ENCODE measurements at regions not wholly inside any gene's neighbourhood (a gene's known extent, or its start where the extent isn't known, plus 50 kb on each side); places are given as distances from the start of the nearest gene placed in this dataset.
"Not testable (repeated sequence)": the region's sequence is repeated elsewhere in the genome, so short reads cannot be mapped to it uniquely, and the experiment has no call there.

GRCh38 chr14:44607701-44608100, 100.6 kb upstream of the FSCB start:
- no peak for DNase-seq
- H3K27me3 ChIP-seq, result no peaks in the 10 kb centered on the region
- 86% methylated on average over 1 of the region's 1 CpG; no CpG with 5 or more reads in 1 of the 2 donors for WGBS, 2 donors (ENCODE audit: low coverage in 1 of 2)
- H3K4me1 ChIP-seq, result no peaks in the 10 kb centered on the region
- no peaks in the 10 kb centered on the region for H3K9me3 ChIP-seq
- no peaks in the 10 kb centered on the region for H3K36me3 ChIP-seq
- H3K4me3 ChIP-seq, result no peak overlapping the region
- TF ChIP-seq CTCF (IDR thresholded peaks at IDR 0.05), result no peak
- no peak for TF ChIP-seq EP300 (IDR thresholded peaks at IDR 0.05; ENCODE audit: low read depth)
- TF ChIP-seq POLR2AphosphoS5 (IDR thresholded peaks at IDR 0.05), result no peak
- no peak for TF ChIP-seq POLR2A (IDR thresholded peaks at IDR 0.05)
- no peak overlapping the region for H3K27ac ChIP-seq
- in situ Hi-C loops (cut with MboI; ENCODE audit: low pct_ligation_motif_present in 1 of 4, low pct_unique_long_range_greater_than_20kb in 1 of 4, low sequenced_read_pairs in 3 of 4) (no loop called here), intact Hi-C loops (cut with DNase I; ENCODE audit: low total_unique reads) (no loop called here)

- H3K9me3 ChIP-seq, result no peaks in the 10 kb centered on the region
- 38 to 77% methylated on average over 1 to 3 of the region's 3 CpGs for WGBS, 2 donors (ENCODE audit: low coverage in 1 of 2)
- no peak overlapping the region for H3K4me3 ChIP-seq
- no peak for DNase-seq
- intact Hi-C loops (cut with DNase I; ENCODE audit: low total_unique reads) (no loop called here), in situ Hi-C loops (cut with MboI; ENCODE audit: low pct_ligation_motif_present in 1 of 4, low pct_unique_long_range_greater_than_20kb in 1 of 4, low sequenced_read_pairs in 3 of 4) (no loop called here)
- no peaks in the 10 kb centered on the region for H3K36me3 ChIP-seq
- no peaks in the 10 kb centered on the region for H3K27me3 ChIP-seq
- H3K4me1 ChIP-seq, result no peaks in the 10 kb centered on the region
- no peak overlapping the region for H3K27ac ChIP-seq
- TF ChIP-seq POLR2AphosphoS5 (IDR thresholded peaks at IDR 0.05) (no peak), POLR2A (IDR thresholded peaks at IDR 0.05) (no peak), CTCF (IDR thresholded peaks at IDR 0.05) (no peak), EP300 (IDR thresholded peaks at IDR 0.05; ENCODE audit: low read depth) (no peak)
These were observed 99.5 kb upstream of the FSCB start for GRCh38 chr14:44606576-44606975.

- WGBS, 2 donors (ENCODE audit: low coverage in 1 of 2), result 96% methylated on average over 36 of the region's 37 CpGs; no CpG with 5 or more reads in 1 of the 2 donors
These were observed 94.2 kb upstream of the FSCB start for GRCh38 chr14:44601266-44601665.

GRCh38 chr14:44589180-44589579, 82.1 kb upstream of the FSCB start:
- Histone ChIP-seq H3K4me3 (no peak overlapping the region), H3K27me3 (no peaks in the 10 kb centered on the region), H3K9me3 (no peaks in the 10 kb centered on the region), H3K4me1 (no peaks in the 10 kb centered on the region), H3K27ac (no peak overlapping the region), H3K36me3 (no peaks in the 10 kb centered on the region)
- intact Hi-C loops (cut with DNase I; ENCODE audit: low total_unique reads), result no loop called here
- TF ChIP-seq CTCF (IDR thresholded peaks at IDR 0.05) (no peak), POLR2A (IDR thresholded peaks at IDR 0.05) (no peak), POLR2AphosphoS5 (IDR thresholded peaks at IDR 0.05) (no peak), EP300 (IDR thresholded peaks at IDR 0.05; ENCODE audit: low read depth) (no peak)
- in situ Hi-C loops (cut with MboI; ENCODE audit: low pct_ligation_motif_present in 1 of 4, low pct_unique_long_range_greater_than_20kb in 1 of 4, low sequenced_read_pairs in 3 of 4), result no loop called here
- DNase-seq, result no peak
- 74 to 84% methylated on average over 3 of the region's 3 CpGs for WGBS, 2 donors (ENCODE audit: low coverage in 1 of 2)

More at GRCh38 chr14:44601266-44601665, 94.2 kb upstream of the FSCB start:
- H3K4me1 ChIP-seq; H3K9me3 ChIP-seq; H3K27ac ChIP-seq; H3K27me3 ChIP-seq; DNase-seq; H3K36me3 ChIP-seq; in situ Hi-C loops (cut with MboI; ENCODE audit: low pct_ligation_motif_present in 1 of 4, low pct_unique_long_range_greater_than_20kb in 1 of 4, low sequenced_read_pairs in 3 of 4); H3K4me3 ChIP-seq; intact Hi-C loops (cut with DNase I; ENCODE audit: low total_unique reads): not testable (repeated sequence)

- Histone ChIP-seq H3K36me3 (no peaks in the 10 kb centered on the region), H3K4me3 (no peak overlapping the region), H3K27me3 (no peaks in the 10 kb centered on the region), H3K9me3 (no peaks in the 10 kb centered on the region), H3K4me1 (no peaks in the 10 kb centered on the region), H3K27ac (no peak overlapping the region)
- in situ Hi-C loops (cut with MboI; ENCODE audit: low pct_ligation_motif_present in 1 of 4, low pct_unique_long_range_greater_than_20kb in 1 of 4, low sequenced_read_pairs in 3 of 4) (no loop called here), intact Hi-C loops (cut with DNase I; ENCODE audit: low total_unique reads) (no loop called here)
- TF ChIP-seq EP300 (IDR thresholded peaks at IDR 0.05; ENCODE audit: low read depth), result no peak
- TF ChIP-seq POLR2A (IDR thresholded peaks at IDR 0.05), result no peak
- TF ChIP-seq CTCF (IDR thresholded peaks at IDR 0.05), result no peak
- no peak for TF ChIP-seq POLR2AphosphoS5 (IDR thresholded peaks at IDR 0.05)
- no peak for DNase-seq
These were observed 79.8 kb upstream of the FSCB start for GRCh38 chr14:44586910-44587309.

All from transverse colon (tissue), 4 donors.